H1 (cell line): ENCODE measurements at regions not wholly inside any gene's neighbourhood (a gene's known extent, or its start where the extent isn't known, plus 50 kb on each side); places are given as distances from the start of the nearest gene placed in this dataset.

Source experiments
- CTCF ChIA-PET: fragments of 300-600 bp; sonication (Branson Sonifier 250); formaldehyde crosslinking; loops from one replicate; lab custom pipeline; 2021; ENCODE audit not compliant: partially characterized antibody; lab: Charles Lee
- POLR2A ChIA-PET: fragments of 300-600 bp; sonication (Branson Sonifier 250); formaldehyde crosslinking; loops from one replicate; lab custom pipeline; 2021; ENCODE audit warnings: inconsistent platforms; ENCODE audit not compliant: partially characterized antibody; lab: Charles Lee
- DNase-seq, 2 experiments: peaks; one replicate each; pipeline versions ENCODE4 v3.0.0 to v3.0.0-alpha.2; 2010 to 2022; ENCODE audit warnings: low spot score in 2 of 2, low read depth in 1 of 2, mixed read lengths in 1 of 2
- FAIRE-seq: peaks from 2 replicates; lab custom pipeline; 2011; peaks lifted over from hg19 to GRCh38; lab: Jason Lieb, UNC
- H2AFZ ChIP-seq: 2 replicates; pipeline ENCODE4 v1.8.1; 2012; ENCODE audit warnings: low read length, inconsistent platforms
- H2AK5ac ChIP-seq: 2 replicates; pipeline ENCODE4 v1.6.1; 2013; ENCODE audit warnings: low read depth, low read length
- H2BK120ac ChIP-seq: replicated peaks from 2 replicates; pipeline ENCODE3; 2013; ENCODE audit warnings: low read depth, low read length, inconsistent platforms
- H2BK12ac ChIP-seq: 2 replicates; pipeline ENCODE4 v1.6.1; 2013; ENCODE audit warnings: low read depth, low read length
- H2BK15ac ChIP-seq: 2 replicates; pipeline ENCODE4 v1.6.1; 2013; ENCODE audit warnings: low read length
- H2BK20ac ChIP-seq: 2 replicates; pipeline ENCODE4 v1.6.1; 2013; ENCODE audit warnings: low read length
- H2BK5ac ChIP-seq: 2 replicates; pipeline ENCODE4 v1.6.1; 2013; ENCODE audit warnings: low read depth, low read length
- H3K14ac ChIP-seq: 2 replicates; pipeline ENCODE4 v1.6.1; 2013; ENCODE audit warnings: inconsistent platforms; ENCODE audit not compliant: insufficient read length
- H3K18ac ChIP-seq: 2 replicates; pipeline ENCODE4 v1.6.1; 2013; ENCODE audit warnings: low read length; ENCODE audit errors: extremely low read depth
- H3K23ac ChIP-seq: 2 replicates; pipeline ENCODE4 v1.6.1; 2013; ENCODE audit warnings: inconsistent platforms; ENCODE audit not compliant: insufficient read length
- H3K23me2 ChIP-seq: 2 replicates; pipeline ENCODE4 v1.6.1; 2013; ENCODE audit warnings: low read depth, low read length
- H3K27ac ChIP-seq: 2 replicates; pipeline ENCODE4 v1.6.1; 2011; ENCODE audit warnings: low read depth, low read length, inconsistent platforms
- H3K27me3 ChIP-seq, 4 experiments: replicated peaks in 1 of 4; 1 replicate in 1 of 4; 2 replicates in 3 of 4; pipeline versions ENCODE4 v1.6.1 to v1.8.1; 2011 to 2013; ENCODE audit warnings: low read length in 3 of 4, mild to moderate bottlenecking in 3 of 4, inconsistent platforms in 2 of 4, mixed read lengths in 2 of 4, moderate library complexity in 1 of 4; ENCODE audit not compliant: control insufficient read depth in 3 of 4, insufficient read depth in 3 of 4; ENCODE audit errors: extremely low read depth in 1 of 4
- H3K36me3 ChIP-seq, 4 experiments: 2 replicates each; pipeline versions ENCODE4 v1.6.1 to v1.8.1; 2011 to 2013; ENCODE audit warnings: mild to moderate bottlenecking in 4 of 4, low read length in 3 of 4, moderate library complexity in 2 of 4, control low read depth in 1 of 4, inconsistent platforms in 1 of 4; ENCODE audit not compliant: insufficient read depth in 4 of 4, control insufficient read depth in 2 of 4
- H3K4ac ChIP-seq: replicated peaks from 2 replicates; pipeline ENCODE3; 2013; ENCODE audit warnings: low read length, low read depth, mixed read lengths, inconsistent platforms; ENCODE audit not compliant: insufficient read length
- H3K4me1 ChIP-seq, 4 experiments: replicated peaks in 1 of 4; 1 replicate in 1 of 4; 2 replicates in 3 of 4; pipeline versions ENCODE4 v1.6.1 to v1.8.1; 2011 to 2013; ENCODE audit warnings: low read length in 3 of 4, inconsistent platforms in 2 of 4, mixed read lengths in 1 of 4; ENCODE audit not compliant: insufficient read depth in 4 of 4, control insufficient read depth in 3 of 4
- H3K4me2 ChIP-seq, 2 experiments: 2 replicates each; pipeline versions ENCODE4 v1.6.1 to v1.8.1; 2011 to 2013; ENCODE audit warnings: low read depth in 2 of 2, low read length in 2 of 2, control low read depth in 1 of 2, inconsistent platforms in 1 of 2, mild to moderate bottlenecking in 1 of 2; ENCODE audit not compliant: insufficient read depth in 1 of 2
- H3K4me3 ChIP-seq, 4 experiments: fragments of 200-600, 300-600 bp in 1 of 4; sonication (generic), shearing (Covaris generic), sonication (Bioruptor Twin) in 1 of 4; 2 replicates each; pipeline versions ENCODE4 v1.5.1 to v1.8.1; 2011 to 2016; ENCODE audit warnings: low read length in 4 of 4, low read depth in 3 of 4, control low read depth in 2 of 4, inconsistent platforms in 2 of 4, mild to moderate bottlenecking in 2 of 4, mixed read lengths in 1 of 4, moderate library complexity in 1 of 4; ENCODE audit not compliant: insufficient read depth in 2 of 4; ENCODE audit errors: extremely low read depth in 1 of 4
- H3K56ac ChIP-seq: replicated peaks from 2 replicates; pipeline ENCODE3; 2013; ENCODE audit warnings: low read depth, mild to moderate bottlenecking, mixed read lengths, low read length, inconsistent platforms; ENCODE audit not compliant: insufficient read length
- H3K79me1 ChIP-seq: 2 replicates; pipeline ENCODE4 v1.6.1; 2013; ENCODE audit warnings: low read depth, low read length, control low read depth
- H3K79me2 ChIP-seq, 2 experiments: 2 replicates each; pipeline versions ENCODE4 v1.6.1 to v1.8.1; 2012 to 2013; ENCODE audit warnings: low read length in 2 of 2, mild to moderate bottlenecking in 2 of 2, inconsistent platforms in 1 of 2; ENCODE audit not compliant: insufficient read depth in 2 of 2, control insufficient read depth in 1 of 2
- H3K9ac ChIP-seq, 4 experiments: replicated peaks in 1 of 4; 1 replicate in 1 of 4; 2 replicates in 3 of 4; pipeline versions ENCODE4 v1.6.1 to v1.8.1; 2011 to 2013; ENCODE audit warnings: low read depth in 3 of 4, low read length in 3 of 4, control low read depth in 2 of 4, mild to moderate bottlenecking in 2 of 4, moderate library complexity in 2 of 4, inconsistent platforms in 1 of 4; ENCODE audit errors: extremely low read depth in 1 of 4
- H3K9me3 ChIP-seq, 2 experiments: 2 replicates each; pipeline versions ENCODE4 v1.6.1 to v1.8.1; 2012 to 2013; ENCODE audit warnings: mild to moderate bottlenecking in 2 of 2, moderate library complexity in 2 of 2, control low read depth in 1 of 2, inconsistent platforms in 1 of 2, low read depth in 1 of 2, low read length in 1 of 2, mixed read lengths in 1 of 2; ENCODE audit not compliant: insufficient read depth in 2 of 2
- H4K20me1 ChIP-seq, 2 experiments: replicated peaks in 1 of 2; 2 replicates each; pipeline versions ENCODE3 to v1.8.1; 2011 to 2013; ENCODE audit warnings: inconsistent platforms in 2 of 2, low read length in 2 of 2, mild to moderate bottlenecking in 1 of 2; ENCODE audit not compliant: insufficient read depth in 2 of 2, control insufficient read depth in 1 of 2
- H4K5ac ChIP-seq: 2 replicates; pipeline ENCODE4 v1.6.1; 2013; ENCODE audit warnings: low read length, low read depth, mixed read lengths, inconsistent platforms; ENCODE audit not compliant: insufficient read length
- H4K8ac ChIP-seq: 2 replicates; pipeline ENCODE4 v1.8.0; 2013; ENCODE audit warnings: mild to moderate bottlenecking, moderate library complexity, low read length, inconsistent platforms; ENCODE audit not compliant: insufficient read depth; ENCODE audit errors: extremely low read depth
- H4K91ac ChIP-seq: replicated peaks from 2 replicates; pipeline ENCODE3; 2013; ENCODE audit warnings: low read length, mixed read lengths, inconsistent platforms; ENCODE audit not compliant: insufficient read length
- EGR1 ChIP-seq: IDR thresholded peaks from 2 replicates; pipeline ENCODE4 v1.6.1; 2011; ENCODE audit warnings: low read depth, low read length, borderline replicate concordance
- KDM4A ChIP-seq: IDR thresholded peaks from one replicate; pipeline ENCODE4 v1.7.1; 2012; ENCODE audit warnings: low read depth, mild to moderate bottlenecking, moderate library complexity, low read length, inconsistent platforms; ENCODE audit not compliant: severe bottlenecking
- ZNF274 ChIP-seq: IDR thresholded peaks from 2 replicates; pipeline ENCODE4 v1.7.0; 2012; ENCODE audit warnings: low read length, borderline replicate concordance; ENCODE audit errors: extremely low read depth
- WGBS, 2 experiments: shearing (Covaris generic) in 1 of 2; methylation state at CpG; one replicate each; pipeline versions ENCODE4 v1.1.6 to v1.1.7; 2013 to 2015; ENCODE audit warnings: low lambda C conversion rate in 2 of 2, mixed read lengths in 2 of 2, inconsistent platforms in 1 of 2, low coverage in 1 of 2, missing lambda C conversion rate in 1 of 2; ENCODE audit not compliant: insufficient replicate concordance in 2 of 2, insufficient coverage in 1 of 2, insufficient read length in 1 of 2; ENCODE audit errors: extremely low coverage in 1 of 2, missing lambda C conversion rate in 1 of 2; 5-methylcytosine and 5-hydroxymethylcytosine counted together
- TF ChIP-seq, protein P1 (sequence below): IDR thresholded peaks from 2 replicates; pipeline ENCODE4 v1.6.1; 2012; ENCODE audit warnings: inconsistent platforms

DNA sequence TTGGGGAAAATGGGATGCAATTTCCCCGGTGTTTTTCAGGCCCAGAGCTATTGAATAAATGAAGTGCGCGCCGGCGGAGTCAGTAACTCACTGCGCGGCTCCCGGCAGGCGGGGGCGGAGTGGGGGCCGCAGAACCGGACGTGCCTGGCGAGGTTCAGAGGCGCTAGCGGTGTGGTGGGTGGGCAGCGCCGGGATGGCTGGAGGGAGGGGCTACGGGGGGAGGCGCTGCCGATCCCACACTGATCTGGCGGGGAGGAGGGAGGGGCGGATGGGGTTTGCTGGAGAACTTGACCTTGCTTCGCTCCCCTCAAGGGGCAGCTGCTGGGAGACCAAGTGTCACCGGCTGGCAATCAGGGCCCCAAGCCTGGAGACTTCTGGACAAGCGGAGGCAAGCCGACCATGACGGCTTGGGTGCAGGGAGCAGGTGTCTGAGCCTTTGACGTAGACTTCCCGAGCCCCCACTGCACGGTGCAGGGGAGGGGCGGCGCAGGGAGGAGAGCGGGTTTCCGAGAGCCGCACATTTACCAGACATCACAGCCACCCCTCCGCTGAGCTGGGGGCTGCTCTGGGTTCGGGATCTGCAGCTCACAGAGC lies 174.1 kb upstream of the RTL1 start:
- Histone ChIP-seq H3K4me1 (peaks cover 5 to 25% (median 18%) of the 10 kb centered on the region in 4 experiments), H4K5ac (no peak overlapping the region), H3K23ac (no peak overlapping the region), H3K14ac (no peak overlapping the region), H3K18ac (peak overlapping the region; percentile 6; the same call in 1 of the 2 replicates), H3K27ac (no peak overlapping the region), H2BK12ac (0 out of 2 replicates have a peak overlapping the region, but pooled peaks have one; percentile 17), H3K4me3 (peak overlapping the region; percentile 25 to 62 (median 33); a peak in 7 of 8 replicates), H3K36me3 (no peaks in the 10 kb centered on the region), H4K8ac (peak overlapping the region; percentile 80; the same call in 1 of the 2 replicates), H2BK120ac (no peak overlapping the region), H2BK15ac (no peak overlapping the region), H3K23me2 (peaks cover 5% of the 10 kb centered on the region; the same call in 1 of the 2 replicates), H3K4ac (peak overlapping the region; percentile 78), H4K20me1 (no peaks in the 10 kb centered on the region), H3K79me1 (no peaks in the 10 kb centered on the region), H2BK5ac (no peak overlapping the region), H3K9me3 (no peaks in the 10 kb centered on the region), H3K4me2 (peak overlapping the region; percentile 70 to 84), H3K56ac (no peak overlapping the region), H3K27me3 (peaks cover 0 to 12% (median 7%) of the 10 kb centered on the region in 4 experiments; a peak in 5 of 7 replicates), H4K91ac (no peak overlapping the region), H2BK20ac (no peak overlapping the region), H3K79me2 (no peaks in the 10 kb centered on the region), H2AK5ac (no peak overlapping the region), H3K9ac (no peak overlapping the region), H2AFZ (no peak overlapping the region)
- CTCF ChIA-PET = interaction anchor here (0.8 to 1.1 kb wide), 2 partner anchors 23 to 174 kb away, joined by 3 read pairs; partner anchors contain the start of gene RTL1
- 19% methylated on average over 31 of the region's 38 CpGs; no CpG with 5 or more reads in 1 of the 2 experiments for WGBS, 2 experiments
- no peak for TF ChIP-seq ZNF274
- TF ChIP-seq KDM4A = peak; percentile 42
- peak; percentile 79; the same call in 1 of the 2 replicates for TF ChIP-seq EGR1
- TF ChIP-seq, protein P1, sequence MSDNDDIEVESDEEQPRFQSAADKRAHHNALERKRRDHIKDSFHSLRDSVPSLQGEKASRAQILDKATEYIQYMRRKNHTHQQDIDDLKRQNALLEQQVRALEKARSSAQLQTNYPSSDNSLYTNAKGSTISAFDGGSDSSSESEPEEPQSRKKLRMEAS = peak; percentile 7; the same call in 1 of the 2 replicates
- no peak for FAIRE-seq
- POLR2A ChIA-PET = no interaction called here
- peak in 1 of 2 experiments; percentile 23 for DNase-seq
